Lung (tissue), 11 donors: ENCODE measurements at regions not wholly inside any gene's neighbourhood (a gene's known extent, or its start where the extent isn't known, plus 50 kb on each side); places are given as distances from the start of the nearest gene placed in this dataset.
"Not testable (repeated sequence)": the region's sequence is repeated elsewhere in the genome, so short reads cannot be mapped to it uniquely, and the experiment has no call there.

Source experiments
- ATAC-seq: fragments of 200-7000 bp; cut with Tn5 transposase; one replicate; pipeline ENCODE4 v1.9.1; 2020; ENCODE audit warnings: moderate number of reproducible peaks; ENCODE audit not compliant: insufficient read depth, low FRiP score
- DNase-seq, 3 donors: peaks; one replicate each; pipeline ENCODE4 v3.0.0-alpha.2; 2013 to 2017
- H3K27ac ChIP-seq, 2 donors: one replicate each; pipeline ENCODE4 v1.5.1; 2013; ENCODE audit warnings: mild to moderate bottlenecking in 2 of 2, moderate library complexity in 2 of 2, control low read depth in 1 of 2, inconsistent platforms in 1 of 2, low read depth in 1 of 2, low read length in 1 of 2
- H3K27me3 ChIP-seq, 3 donors: one replicate each; pipeline ENCODE4 v1.5.1; 2013; ENCODE audit warnings: low read length in 2 of 3; ENCODE audit not compliant: control insufficient read depth in 3 of 3, insufficient read depth in 3 of 3
- H3K36me3 ChIP-seq, 4 donors: one replicate each; pipeline ENCODE4 v1.5.1; 2013; ENCODE audit warnings: low read length in 4 of 4, mild to moderate bottlenecking in 1 of 4, moderate library complexity in 1 of 4; ENCODE audit not compliant: control insufficient read depth in 4 of 4, insufficient read depth in 4 of 4
- H3K4me1 ChIP-seq, 5 donors: one replicate each; pipeline ENCODE4 v1.5.1; 2013; ENCODE audit warnings: low read length in 5 of 5, mild to moderate bottlenecking in 2 of 5, moderate library complexity in 1 of 5; ENCODE audit not compliant: control insufficient read depth in 5 of 5, insufficient read depth in 5 of 5
- H3K4me3 ChIP-seq: one replicate; pipeline ENCODE4 v1.5.1; 2013; ENCODE audit warnings: mild to moderate bottlenecking, control low read depth, moderate library complexity
- H3K9ac ChIP-seq, 2 donors: one replicate each; pipeline ENCODE4 v1.5.1; 2013; ENCODE audit warnings: low read length in 2 of 2, control low read depth in 1 of 2; ENCODE audit not compliant: insufficient read depth in 1 of 2
- H3K9me3 ChIP-seq, 4 donors: one replicate each; pipeline ENCODE4 v1.5.1; 2013; ENCODE audit warnings: low read length in 3 of 4, mild to moderate bottlenecking in 1 of 4, moderate library complexity in 1 of 4; ENCODE audit not compliant: control insufficient read depth in 4 of 4, insufficient read depth in 3 of 4
- CTCF ChIP-seq: IDR thresholded peaks from 2 replicates; pipeline ENCODE4 v1.5.1; 2012; ENCODE audit warnings: mild to moderate bottlenecking; ENCODE audit errors: control extremely low read depth, extremely low read depth
- WGBS, 2 donors: extraction: QIAGEN DNeasy Blood & Tissue Kit; methylation state at CpG; one replicate each; pipeline ENCODE4 v1.1.7; 2013; 5-methylcytosine and 5-hydroxymethylcytosine counted together
- donor health status: control.
- donor health status: control.
- donor health status: Bipolar disorder and iron deficiency.
- donor health status: healthy.
- donor health status: DM: yes; HTN: yes; CAD: no.

GRCh38 chr5:28602429-28602828, 1564.0 kb upstream of the CDH9 start:
- ATAC-seq (no peak), DNase-seq (peak in 1 of 3 donors; percentile 1)
- Histone ChIP-seq H3K9me3 (no peaks in the 10 kb centered on the region), H3K27me3 (no peaks in the 10 kb centered on the region), H3K27ac (no peak overlapping the region), H3K4me1 (no peaks in the 10 kb centered on the region), H3K4me3 (no peak overlapping the region), H3K36me3 (no peaks in the 10 kb centered on the region), H3K9ac (no peak overlapping the region)
- TF ChIP-seq CTCF: no peak
- WGBS, 2 donors: 48 to 67% methylated on average over 2 of the region's 2 CpGs

- not testable (repeated sequence) for H3K27ac ChIP-seq, H3K9me3 ChIP-seq, H3K36me3 ChIP-seq, H3K4me1 ChIP-seq, H3K9ac ChIP-seq, ATAC-seq, DNase-seq, H3K4me3 ChIP-seq, H3K27me3 ChIP-seq
- 97 to 100% methylated on average over 17 to 26 of the region's 26 CpGs for WGBS, 2 donors
These were observed 1558.3 kb upstream of the CDH9 start for GRCh38 chr5:28596707-28597106.

- ATAC-seq: no peak
- TF ChIP-seq CTCF: no peak
These were observed 1542.2 kb upstream of the CDH9 start for GRCh38 chr5:28580616-28581015.

GRCh38 chr5:28576022-28576421, 1537.6 kb upstream of the CDH9 start:
- H3K9ac ChIP-seq: no peak overlapping the region
- no peak overlapping the region for H3K27ac ChIP-seq
- no peaks in the 10 kb centered on the region for H3K4me1 ChIP-seq
- DNase-seq (no peak), ATAC-seq (peak; percentile 35)
- H3K36me3 ChIP-seq: no peaks in the 10 kb centered on the region
- no peak for TF ChIP-seq CTCF
- WGBS, 2 donors: 66 to 73% methylated on average over 2 of the region's 2 CpGs
- peaks cover 0 to 4% (median 1%) of the 10 kb centered on the region in 4 donors for H3K9me3 ChIP-seq
- no peaks in the 10 kb centered on the region for H3K27me3 ChIP-seq
- H3K4me3 ChIP-seq: no peak overlapping the region

More at GRCh38 chr5:28580616-28581015, 1542.2 kb upstream of the CDH9 start:
- 87 to 90% methylated on average over 4 of the region's 4 CpGs for WGBS, 2 donors
- Histone ChIP-seq H3K9me3 (peaks cover 0 to 8% (median under 1%) of the 10 kb centered on the region in 4 donors), H3K36me3 (no peaks in the 10 kb centered on the region), H3K27ac (no peak overlapping the region), H3K27me3 (no peaks in the 10 kb centered on the region), H3K4me1 (no peaks in the 10 kb centered on the region), H3K9ac (no peak overlapping the region), H3K4me3 (no peak overlapping the region)
- no peak for DNase-seq
